ENCODE measurements at regions not wholly inside any gene's neighbourhood (a gene's known extent, or its start where the extent isn't known, plus 50 kb on each side); places are given as distances from the start of the nearest gene placed in this dataset.
"Not testable (repeated sequence)": the region's sequence is repeated elsewhere in the genome, so short reads cannot be mapped to it uniquely, and the experiment has no call there.

- DNase-seq: no peak
These were observed 726.4 kb downstream of the AMY1C start for GRCh38 chr1:104476126-104476525.

GRCh38 chr1:104488296-104489015, 738.8 kb downstream of the AMY1C start:
- DNase-seq: no peak

DNA sequence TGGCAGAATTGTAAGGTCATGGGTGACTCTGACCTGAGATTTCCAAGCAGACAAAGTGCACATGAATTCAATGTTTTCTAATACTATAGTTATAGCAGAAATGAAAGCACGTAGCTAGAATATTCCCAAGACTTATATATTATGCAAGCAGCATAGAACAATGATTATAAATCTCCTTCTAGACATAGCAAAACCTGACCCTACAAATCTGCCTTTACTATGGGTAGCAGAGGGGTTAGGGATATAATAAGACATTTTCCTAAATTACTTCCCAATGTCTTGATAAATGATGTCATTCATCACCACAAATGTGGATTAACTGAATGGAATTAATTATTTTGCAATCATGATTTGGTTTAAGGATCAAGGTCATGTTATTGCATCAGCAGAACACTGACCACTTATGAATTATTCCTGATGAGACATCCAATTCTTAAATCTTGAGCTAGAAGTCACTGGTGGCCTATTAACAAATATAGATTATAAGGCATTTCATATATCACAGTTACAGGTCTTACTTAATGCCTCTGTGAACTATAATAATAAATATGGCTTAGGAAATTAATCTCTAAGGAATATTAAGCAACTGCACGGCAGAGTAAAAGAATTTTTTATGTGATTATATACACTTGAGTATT, 776.6 kb downstream of the AMY1C start:
- no peak for DNase-seq

DNA sequence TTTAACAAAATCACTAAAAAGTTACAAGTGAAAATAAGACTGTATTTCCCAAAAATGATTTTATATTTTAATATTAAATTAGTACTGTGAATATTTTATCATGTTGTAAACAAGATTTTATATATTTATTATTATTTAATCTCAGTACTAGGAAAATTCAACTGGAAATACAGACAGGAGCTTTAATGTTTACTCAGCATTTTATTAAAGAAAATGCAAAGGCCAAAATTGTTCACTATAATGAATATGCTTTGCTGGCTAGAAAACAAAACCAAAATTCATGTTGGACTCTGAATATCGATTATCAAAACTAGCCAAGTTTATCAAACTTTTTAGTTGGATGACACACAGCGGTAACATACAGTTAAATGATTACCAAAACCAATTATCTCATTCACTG, 782.3 kb downstream of the AMY1C start:
- no peak for DNase-seq

DNA sequence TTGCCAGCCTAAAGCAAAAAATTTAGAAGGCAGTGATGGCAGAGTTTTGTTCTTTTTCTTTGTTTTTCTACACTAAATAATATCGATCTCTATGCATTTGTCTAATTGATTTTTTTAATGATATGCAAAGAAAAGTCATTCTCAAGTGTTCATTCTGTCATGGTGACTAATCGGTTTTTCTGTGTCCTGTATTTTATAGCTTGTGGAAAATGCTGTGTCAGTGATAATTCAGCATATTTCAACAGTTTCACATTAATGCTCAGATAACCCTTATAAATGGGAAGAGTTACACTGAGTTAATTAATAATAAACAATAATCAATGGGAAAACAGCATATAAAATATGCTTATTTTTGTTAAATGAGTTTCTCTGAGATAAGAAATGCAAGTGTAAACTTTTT, 824.9 kb downstream of the AMY1C start:
- no peak for DNase-seq

GRCh38 chr1:104592926-104593325, 843.2 kb downstream of the AMY1C start:
- no peak for DNase-seq

- no peak for DNase-seq
These were observed 843.9 kb downstream of the AMY1C start for GRCh38 chr1:104593413-104594187.

- no peak for DNase-seq
These were observed 867.8 kb downstream of the AMY1C start for GRCh38 chr1:104617474-104617873.

GRCh38 chr1:104621221-104621620, 871.5 kb downstream of the AMY1C start:
- DNase-seq: no peak

DNA sequence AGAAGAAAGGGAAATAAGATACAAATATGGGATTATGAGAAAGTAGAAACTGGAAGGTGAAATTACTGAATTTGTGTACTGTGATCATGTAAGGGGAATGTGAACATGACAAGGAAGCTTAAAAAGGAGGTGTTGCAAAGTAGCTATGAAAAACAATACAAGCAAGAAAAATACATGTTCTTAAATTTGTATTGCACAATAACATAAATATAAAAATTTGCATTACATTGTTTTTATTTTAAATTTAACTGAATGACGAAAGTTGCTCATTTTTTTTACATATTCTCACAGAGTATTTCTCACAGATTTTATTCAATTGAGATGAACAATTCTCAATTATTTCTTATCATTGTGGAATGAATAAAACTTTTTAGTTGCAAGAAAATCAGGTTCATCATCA, 874.8 kb downstream of the AMY1C start:
- no peak for DNase-seq

GRCh38 chr1:104629589-104629988, 879.9 kb downstream of the AMY1C start:
- no peak for DNase-seq

- no peak for DNase-seq
These were observed 881.0 kb downstream of the AMY1C start for GRCh38 chr1:104630567-104631149.

GRCh38 chr1:104636581-104636980, 886.9 kb downstream of the AMY1C start:
- peak in 1 of 2 experiments; percentile 8 for DNase-seq

GRCh38 chr1:104646233-104646632, 896.5 kb downstream of the AMY1C start:
- DNase-seq: no peak

- DNase-seq: peak; percentile 33 to 88
These were observed 898.6 kb downstream of the AMY1C start for GRCh38 chr1:104648269-104648691.

- not testable (repeated sequence) for DNase-seq
These were observed 914.7 kb downstream of the AMY1C start for GRCh38 chr1:104664374-104664773.

DNA sequence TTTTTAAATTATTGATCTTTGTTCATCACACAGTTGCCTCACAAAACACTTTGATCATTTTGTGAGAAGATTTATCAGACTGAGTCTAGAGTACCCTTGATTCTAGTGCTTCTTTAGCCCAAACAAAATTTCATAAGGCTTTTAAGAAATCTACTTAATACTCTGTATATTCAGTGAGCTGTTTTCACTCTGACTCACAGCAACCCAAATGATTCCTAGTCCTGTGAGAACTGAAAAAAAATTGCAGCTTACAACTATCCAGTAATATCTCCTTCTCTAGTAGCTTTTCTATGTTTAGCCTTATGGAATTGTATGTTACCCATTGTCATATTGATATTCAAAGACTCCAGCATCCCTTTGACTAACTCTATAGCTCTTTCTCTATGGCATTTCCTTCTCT, 915.6 kb downstream of the AMY1C start:
- no peak for DNase-seq

GRCh38 chr1:104671684-104672353, 922.1 kb downstream of the AMY1C start:
- DNase-seq: peak in 1 of 2 experiments; percentile 2

DNA sequence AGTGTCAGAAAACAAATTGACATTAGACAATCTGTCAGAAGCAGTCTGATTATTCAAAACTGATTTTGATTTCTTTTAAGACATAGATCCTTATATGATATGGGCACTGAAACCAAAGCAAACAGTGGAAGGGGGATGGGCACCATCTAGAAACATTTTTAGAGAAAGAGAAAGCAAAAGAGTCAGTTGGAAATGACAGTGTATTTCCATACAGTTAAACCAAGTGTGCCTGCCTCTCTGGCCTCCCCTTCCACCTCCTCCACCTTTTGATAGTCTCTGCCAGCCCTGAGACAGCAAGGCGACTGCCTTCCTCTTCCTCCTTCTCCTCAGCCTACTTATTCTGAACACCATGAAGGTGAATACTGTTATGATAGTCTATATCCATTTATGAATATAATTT, 949.7 kb downstream of the AMY1C start:
- DNase-seq: no peak

DNA sequence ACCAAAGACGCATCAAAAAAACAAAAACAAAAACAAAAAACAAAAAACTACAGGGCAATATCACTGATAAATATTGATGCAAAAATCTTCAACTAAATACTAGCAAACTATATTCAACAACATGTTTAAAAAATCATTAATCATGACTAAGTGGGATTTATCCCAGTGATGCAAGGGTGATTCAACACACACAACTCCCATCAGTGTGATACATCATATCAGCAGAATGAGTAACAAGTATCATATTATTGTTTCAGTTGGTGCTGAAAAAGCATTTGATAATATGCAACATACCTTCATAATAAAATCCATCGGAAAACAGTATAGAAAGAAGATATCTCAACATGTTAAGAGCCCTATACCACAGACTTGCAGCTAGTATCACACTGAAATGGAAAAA, 953.0 kb downstream of the AMY1C start:
- DNase-seq: no peak

- no peak for DNase-seq
These were observed 957.0 kb downstream of the AMY1C start for GRCh38 chr1:104706631-104707147.

DNA sequence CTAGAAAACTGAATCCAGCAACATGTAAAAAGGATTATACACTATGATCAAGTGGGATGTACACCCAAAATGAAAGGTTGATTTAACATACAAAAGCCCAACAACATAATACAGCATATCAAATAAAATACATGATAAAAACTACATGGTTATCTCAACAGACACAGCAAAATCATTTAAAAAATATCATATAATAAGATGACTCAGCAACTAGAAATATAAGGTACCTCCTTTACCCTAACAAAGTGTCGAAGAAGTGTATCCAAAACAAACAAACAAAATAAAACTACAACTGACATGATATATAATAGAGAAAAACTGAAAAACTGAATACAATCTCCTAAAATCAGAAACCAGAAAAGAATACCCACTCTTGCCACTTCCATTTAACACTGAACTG, 969.1 kb downstream of the AMY1C start:
- no peak for DNase-seq

GRCh38 chr1:104720741-104721140, 971.0 kb downstream of the AMY1C start:
- no peak for DNase-seq

All from NCI-H446 (cell line).